H7 (cell line): ENCODE measurements at regions not wholly inside any gene's neighbourhood (a gene's known extent, or its start where the extent isn't known, plus 50 kb on each side); places are given as distances from the start of the nearest gene placed in this dataset.

Experiments
- DNase-seq: peaks from one replicate; pipeline ENCODE4 v3.0.0; 2012
- H3K27me3 ChIP-seq: 2 replicates; pipeline ENCODE4 v1.6.0; 2011; ENCODE audit warnings: mild to moderate bottlenecking, low read length; ENCODE audit not compliant: control insufficient read depth, insufficient read depth
- H3K36me3 ChIP-seq: replicated peaks from 2 replicates; pipeline ENCODE4 v1.5.1; 2011; ENCODE audit warnings: low read length; ENCODE audit not compliant: control insufficient read depth, insufficient read depth
- H3K4me3 ChIP-seq: 2 replicates; pipeline ENCODE4 v1.5.1; 2011; ENCODE audit warnings: low read depth, mild to moderate bottlenecking, control low read depth, low read length, moderate library complexity; ENCODE audit not compliant: insufficient read depth

DNA sequence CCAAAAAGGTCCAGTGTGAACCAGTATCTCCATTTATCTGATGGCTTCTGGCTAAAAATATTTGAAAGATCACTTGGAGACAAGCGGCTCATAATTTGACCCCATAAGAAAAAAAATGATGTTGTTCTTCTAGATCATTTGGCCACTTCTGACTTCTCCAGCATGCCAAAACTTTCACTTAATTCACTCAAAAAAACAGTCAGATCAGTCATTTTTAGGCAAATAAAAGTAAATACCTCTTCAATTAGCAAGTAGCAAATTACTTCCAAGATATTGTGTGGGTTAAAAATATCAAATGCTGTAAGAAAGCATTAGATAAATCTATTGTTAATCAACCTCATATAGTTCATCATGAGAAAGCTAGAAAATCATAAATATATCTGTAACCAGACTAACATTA lies 106.0 kb downstream of the ZC3H11B start:
- no peak for DNase-seq
- Histone ChIP-seq H3K27me3 (no peaks in the 10 kb centered on the region), H3K36me3 (no peaks in the 10 kb centered on the region), H3K4me3 (no peak overlapping the region)

DNA sequence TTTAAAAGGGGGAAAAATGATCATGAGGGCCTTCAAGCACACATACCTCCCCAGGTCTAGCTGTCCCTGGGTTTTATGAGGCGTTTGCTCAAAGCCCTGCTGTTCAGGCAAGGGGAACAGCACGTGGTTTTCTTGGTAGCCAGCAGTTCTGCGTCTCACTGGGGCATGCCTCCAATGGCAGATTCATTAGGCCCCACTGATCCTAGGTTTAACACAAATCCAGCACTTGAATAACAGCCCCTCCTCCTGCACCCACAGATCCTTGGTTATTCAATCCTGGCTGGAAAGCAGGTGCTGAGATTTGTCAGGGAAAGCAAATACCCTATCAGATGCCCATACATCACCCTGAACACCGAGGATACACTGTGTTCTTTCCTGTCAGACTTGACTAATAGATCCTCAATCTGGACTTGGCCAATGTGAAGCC lies 106.4 kb downstream of the ZC3H11B start:
- H3K4me3 ChIP-seq = no peak overlapping the region
- no peaks in the 10 kb centered on the region for H3K27me3 ChIP-seq
- no peaks in the 10 kb centered on the region for H3K36me3 ChIP-seq
- no peak for DNase-seq

DNA sequence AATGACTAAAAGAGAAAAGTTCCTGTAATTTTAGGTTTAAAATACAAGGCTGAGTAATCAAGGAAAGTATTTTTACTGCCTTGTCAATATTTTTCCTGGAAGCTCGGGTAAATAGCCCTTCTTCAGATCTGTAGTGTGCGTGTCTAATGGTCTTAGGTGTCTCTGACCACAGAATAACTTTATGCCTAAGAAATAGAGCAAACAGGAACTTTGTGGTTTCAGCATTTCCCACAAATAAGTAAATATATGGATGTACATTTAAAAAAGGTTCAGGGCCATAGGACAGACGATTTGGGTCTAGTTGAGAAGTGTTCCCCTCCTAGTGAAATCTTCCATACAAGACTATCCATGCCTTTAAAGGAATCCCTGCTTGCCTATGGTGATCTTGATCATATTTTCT lies 107.0 kb downstream of the ZC3H11B start:
- Histone ChIP-seq H3K36me3 (no peaks in the 10 kb centered on the region), H3K4me3 (no peak overlapping the region), H3K27me3 (no peaks in the 10 kb centered on the region)
- no peak for DNase-seq

DNA sequence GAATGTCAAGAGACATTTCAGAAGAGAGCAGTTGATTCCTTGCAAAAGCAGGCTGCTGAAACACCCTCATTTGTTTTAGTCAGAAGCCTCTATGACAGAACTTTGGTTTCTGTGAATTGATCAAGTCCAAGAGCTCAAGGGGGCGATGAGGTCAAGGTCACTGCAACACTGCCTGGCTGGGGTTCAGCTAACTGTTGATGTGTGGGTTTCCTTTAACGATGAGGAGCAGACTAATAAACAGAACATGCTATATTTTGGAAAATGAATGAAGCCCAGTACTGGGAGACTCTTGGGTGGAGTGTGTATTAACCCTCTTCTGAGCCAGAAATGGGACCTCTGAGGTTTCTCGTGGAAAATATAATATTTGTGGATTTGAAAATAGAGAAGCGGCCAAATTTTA lies 109.3 kb downstream of the ZC3H11B start:
- Histone ChIP-seq H3K36me3 (no peaks in the 10 kb centered on the region), H3K4me3 (no peak overlapping the region), H3K27me3 (no peaks in the 10 kb centered on the region)
- DNase-seq = no peak

DNA sequence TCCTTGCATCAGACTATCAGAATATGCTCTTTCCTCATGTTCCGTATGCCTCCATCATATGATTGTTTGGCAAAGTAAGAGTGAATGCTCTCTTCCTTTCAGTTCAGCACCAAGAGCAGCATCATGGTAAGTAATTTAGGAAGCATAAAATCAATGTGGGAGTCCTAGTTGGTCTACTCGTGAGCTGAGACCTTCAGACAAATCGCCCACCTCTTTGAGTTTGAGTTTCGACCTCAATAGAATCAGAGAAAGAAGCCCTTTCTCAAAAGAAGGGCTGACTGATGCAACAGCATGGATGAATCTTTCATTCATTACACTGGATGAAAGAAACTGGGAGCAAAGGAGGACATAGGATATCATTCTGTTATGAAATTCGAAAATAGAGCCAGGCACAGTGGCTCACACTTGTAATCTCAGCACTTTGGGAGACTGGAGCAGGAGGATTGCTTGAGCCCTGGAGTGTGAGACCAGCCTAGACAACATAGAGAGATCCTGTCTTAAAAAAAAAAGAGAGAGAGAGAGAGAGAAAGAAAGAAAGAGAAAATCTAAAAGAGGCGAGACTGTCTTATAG lies 112.5 kb downstream of the ZC3H11B start:
- no peaks in the 10 kb centered on the region for H3K36me3 ChIP-seq
- H3K27me3 ChIP-seq = no peaks in the 10 kb centered on the region
- DNase-seq = no peak

DNA sequence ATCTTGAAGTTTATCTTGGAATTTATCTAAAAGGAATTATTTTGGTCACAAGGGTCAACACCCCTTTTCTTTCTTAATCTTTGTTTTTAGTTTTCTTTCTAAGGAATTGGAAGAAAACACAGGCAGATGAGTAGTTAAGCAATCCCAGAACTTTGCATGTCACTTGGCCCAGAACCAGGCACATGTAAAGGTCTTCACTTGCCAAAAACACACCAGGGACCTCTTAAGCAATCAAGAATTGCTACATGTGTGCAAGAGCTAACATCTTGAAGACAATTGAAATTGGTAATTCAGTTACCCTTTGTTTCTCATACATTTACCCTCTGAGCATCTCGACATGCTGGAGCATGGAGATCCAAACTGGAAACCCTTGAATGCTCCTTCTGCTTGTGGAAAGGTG lies 114.2 kb downstream of the ZC3H11B start:
- no peak for DNase-seq
- Histone ChIP-seq H3K27me3 (no peaks in the 10 kb centered on the region), H3K36me3 (no peaks in the 10 kb centered on the region), H3K4me3 (no peak overlapping the region)

More for the DNA sequence above, 112.5 kb downstream of the ZC3H11B start:
- no peak overlapping the region for H3K4me3 ChIP-seq

DNA sequence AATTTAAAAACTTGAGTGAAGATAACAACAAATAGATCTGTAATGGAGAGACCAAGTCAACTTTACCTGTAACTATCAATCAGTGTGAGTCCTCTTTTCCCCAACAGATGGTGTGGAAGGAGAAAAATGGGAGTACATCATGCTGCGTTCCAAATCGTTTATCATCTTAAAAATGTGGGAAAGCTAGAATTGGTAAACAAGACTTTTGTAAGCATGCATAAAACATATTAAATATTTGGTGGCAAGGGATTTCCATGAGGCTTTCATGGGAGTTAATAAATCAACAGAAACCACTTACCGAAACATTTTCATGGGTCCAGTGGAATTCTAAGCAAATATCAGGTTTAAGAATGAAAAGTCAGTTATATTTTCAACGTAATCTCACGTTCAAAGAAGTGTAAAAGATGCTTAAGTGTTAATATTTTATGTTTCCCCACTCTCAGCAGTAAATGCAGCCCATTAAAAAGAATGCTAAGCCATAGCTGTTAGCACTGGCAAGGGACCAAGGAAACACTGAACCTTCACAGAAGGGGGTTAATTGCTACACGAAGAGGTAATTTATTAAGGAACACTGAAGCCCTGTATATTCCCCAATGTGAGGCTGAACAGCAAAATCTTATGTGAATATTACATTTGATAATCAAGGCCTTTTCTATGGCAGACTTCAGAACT lies 117.0 kb downstream of the ZC3H11B start:
- DNase-seq = no peak
- no peaks in the 10 kb centered on the region for H3K36me3 ChIP-seq
- H3K27me3 ChIP-seq = no peaks in the 10 kb centered on the region
- H3K4me3 ChIP-seq = no peak overlapping the region

DNA sequence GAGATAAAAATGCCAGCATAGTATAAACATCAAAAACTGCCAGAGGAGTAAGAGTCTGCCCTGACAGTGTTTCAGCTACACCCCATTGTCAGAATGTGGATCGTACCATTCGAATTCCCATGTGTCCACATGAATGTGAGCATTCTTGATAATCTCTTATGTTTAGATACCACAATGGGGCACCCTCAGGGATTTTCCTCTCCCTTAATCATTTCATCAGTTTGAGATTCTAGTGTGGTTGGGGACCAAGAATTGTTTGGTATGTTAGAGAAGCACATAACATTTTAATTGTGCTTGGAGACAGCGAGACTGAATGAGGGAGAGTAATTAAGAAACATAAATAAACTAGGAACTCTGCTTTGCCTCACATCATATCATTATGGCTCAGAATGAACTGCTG lies 120.2 kb downstream of the ZC3H11B start:
- Histone ChIP-seq H3K27me3 (no peaks in the 10 kb centered on the region), H3K4me3 (no peak overlapping the region), H3K36me3 (no peaks in the 10 kb centered on the region)
- no peak for DNase-seq

DNA sequence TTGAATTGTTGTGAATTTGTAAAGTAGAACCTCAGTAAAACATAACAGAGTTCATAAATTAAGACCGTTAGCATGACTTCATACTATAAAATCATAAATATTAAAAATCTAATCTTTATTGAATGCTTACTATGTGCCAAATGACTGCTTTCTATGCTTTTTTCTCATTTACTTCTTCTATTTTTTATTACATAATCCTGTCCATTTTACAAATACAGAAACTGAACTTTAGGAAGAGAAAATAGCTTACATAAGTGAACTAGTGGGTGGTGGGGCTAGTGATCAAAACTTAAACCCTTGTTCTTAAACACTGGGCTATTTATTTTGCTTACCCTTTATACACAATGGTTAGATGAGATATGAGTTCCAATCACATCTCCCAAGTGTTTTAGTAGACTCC lies 122.3 kb downstream of the ZC3H11B start:
- H3K4me3 ChIP-seq = no peak overlapping the region
- H3K27me3 ChIP-seq = no peaks in the 10 kb centered on the region
- no peak for DNase-seq
- no peaks in the 10 kb centered on the region for H3K36me3 ChIP-seq

DNA sequence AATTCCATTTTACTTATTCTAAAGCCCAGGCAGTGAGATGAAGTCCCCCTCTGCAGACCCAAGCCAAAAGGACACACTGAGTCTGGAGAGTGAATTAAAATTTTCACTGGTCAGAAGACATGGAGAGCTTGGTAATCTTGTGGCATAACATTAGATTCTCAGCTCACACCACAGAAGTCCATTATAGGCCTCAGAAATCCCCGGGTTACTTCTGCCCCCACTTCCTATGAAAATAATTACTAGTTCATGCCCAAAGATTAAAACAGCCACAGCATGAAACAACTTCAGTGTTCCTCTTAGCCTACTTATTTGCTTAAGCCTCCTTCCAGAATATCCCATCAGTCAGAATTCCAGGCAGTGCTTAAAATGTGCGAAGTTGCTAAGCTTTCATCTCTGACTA lies 123.3 kb downstream of the ZC3H11B start:
- H3K36me3 ChIP-seq = no peaks in the 10 kb centered on the region
- no peaks in the 10 kb centered on the region for H3K27me3 ChIP-seq
- no peak for DNase-seq
- no peak overlapping the region for H3K4me3 ChIP-seq

DNA sequence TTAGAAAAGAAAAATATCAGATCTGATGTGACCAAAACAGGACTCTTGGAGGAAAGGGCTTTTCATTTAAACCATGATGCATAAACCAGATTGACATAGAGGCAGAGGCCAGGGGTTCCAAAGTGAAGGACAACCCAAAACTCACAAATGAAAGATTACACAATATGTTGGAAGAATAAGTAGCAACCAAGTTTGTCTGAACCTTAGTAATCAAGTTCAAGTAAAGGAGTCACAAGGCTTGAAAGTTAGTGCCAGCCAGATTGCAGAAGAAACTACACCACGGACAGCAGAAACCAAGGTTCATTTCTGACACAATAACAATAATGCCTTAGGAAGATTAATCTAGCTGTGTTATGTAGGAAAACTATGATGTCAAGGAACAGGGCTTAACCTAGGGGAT lies 124.6 kb downstream of the ZC3H11B start:
- Histone ChIP-seq H3K27me3 (no peaks in the 10 kb centered on the region), H3K36me3 (no peaks in the 10 kb centered on the region), H3K4me3 (no peak overlapping the region)
- no peak for DNase-seq

DNA sequence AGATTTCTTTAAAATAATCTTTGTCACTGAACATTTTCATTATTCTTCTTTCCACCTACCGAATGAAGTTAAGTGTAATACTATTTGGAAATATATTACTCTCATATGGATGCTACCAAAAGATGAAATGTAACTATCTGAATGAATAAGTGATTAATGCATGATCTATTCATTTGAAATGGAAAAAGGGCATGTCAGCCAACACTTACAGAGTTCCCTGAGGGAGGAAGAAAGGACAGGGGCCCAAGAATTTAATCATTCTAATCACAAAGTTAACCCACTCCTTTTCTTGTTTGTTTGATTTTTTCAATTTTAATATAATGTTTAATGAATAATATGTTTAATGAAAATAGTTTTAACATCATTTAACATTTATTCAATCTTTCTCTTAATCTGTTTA lies 129.4 kb downstream of the ZC3H11B start:
- no peak for DNase-seq
- H3K27me3 ChIP-seq = no peaks in the 10 kb centered on the region
- no peaks in the 10 kb centered on the region for H3K36me3 ChIP-seq

DNA sequence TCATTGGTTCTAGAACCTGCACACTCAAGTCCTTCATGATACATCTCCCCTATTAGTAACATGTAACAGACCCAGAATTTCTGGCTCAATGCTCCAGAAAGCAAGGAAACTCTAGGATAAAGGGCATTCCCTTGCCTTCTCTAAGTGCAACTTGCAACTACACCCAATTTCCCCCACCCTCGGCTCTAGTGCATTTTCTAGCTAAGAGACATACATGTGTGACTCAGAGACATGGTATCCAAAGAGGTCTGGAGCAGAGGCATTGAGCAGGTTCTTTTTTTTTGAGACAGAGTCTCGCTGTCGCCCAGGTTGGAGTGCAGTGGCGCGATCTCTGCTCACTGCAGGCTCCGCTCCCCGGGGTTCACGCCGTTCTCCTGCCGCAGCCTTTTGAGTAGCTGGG lies 132.9 kb downstream of the ZC3H11B start:
- Histone ChIP-seq H3K4me3 (no peak overlapping the region), H3K36me3 (no peaks in the 10 kb centered on the region), H3K27me3 (no peaks in the 10 kb centered on the region)
- DNase-seq = no peak

More for the DNA sequence above, 129.4 kb downstream of the ZC3H11B start:
- H3K4me3 ChIP-seq = no peak overlapping the region

DNA sequence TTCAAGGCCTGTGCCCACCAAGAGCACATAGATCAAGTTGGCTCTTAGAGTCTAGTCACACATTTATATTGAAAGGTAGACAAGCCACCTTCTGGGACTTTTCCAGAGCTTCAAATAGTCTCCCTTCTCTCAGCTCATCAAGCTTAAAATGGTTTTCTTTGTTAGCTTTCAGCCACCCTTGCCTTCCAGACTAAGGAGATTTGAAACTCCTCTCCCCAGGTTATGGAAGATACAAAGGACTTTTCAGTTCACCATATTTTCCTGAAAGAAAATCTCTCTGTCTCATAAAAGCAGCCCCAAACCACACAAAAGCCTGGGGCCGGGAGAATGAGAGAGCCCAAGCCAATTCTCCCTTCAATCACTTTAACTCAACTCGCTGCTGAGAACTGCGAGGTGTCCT lies 134.1 kb downstream of the ZC3H11B start:
- no peaks in the 10 kb centered on the region for H3K27me3 ChIP-seq
- no peak for DNase-seq
- no peaks in the 10 kb centered on the region for H3K36me3 ChIP-seq
- no peak overlapping the region for H3K4me3 ChIP-seq

DNA sequence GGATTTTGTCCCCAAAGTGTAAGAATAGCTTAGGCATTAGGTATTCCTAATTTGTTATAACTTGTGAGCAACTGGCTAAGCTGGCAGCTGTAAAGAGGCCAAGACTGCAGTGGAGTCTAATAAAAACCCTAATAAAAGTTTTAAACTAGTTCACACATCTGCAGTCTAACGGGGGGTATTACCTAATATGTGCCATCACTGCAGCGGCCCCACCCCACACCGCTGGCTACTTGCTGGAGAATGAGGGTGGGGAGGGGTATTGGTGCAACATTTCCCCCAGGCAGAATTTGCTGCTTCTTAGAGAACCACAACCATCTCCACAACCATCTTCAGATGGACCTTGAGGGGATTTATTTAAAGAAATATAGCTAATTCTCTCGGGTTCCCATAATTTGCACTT lies 135.0 kb downstream of the ZC3H11B start:
- Histone ChIP-seq H3K36me3 (no peaks in the 10 kb centered on the region), H3K27me3 (no peaks in the 10 kb centered on the region), H3K4me3 (no peak overlapping the region)
- no peak for DNase-seq

DNA sequence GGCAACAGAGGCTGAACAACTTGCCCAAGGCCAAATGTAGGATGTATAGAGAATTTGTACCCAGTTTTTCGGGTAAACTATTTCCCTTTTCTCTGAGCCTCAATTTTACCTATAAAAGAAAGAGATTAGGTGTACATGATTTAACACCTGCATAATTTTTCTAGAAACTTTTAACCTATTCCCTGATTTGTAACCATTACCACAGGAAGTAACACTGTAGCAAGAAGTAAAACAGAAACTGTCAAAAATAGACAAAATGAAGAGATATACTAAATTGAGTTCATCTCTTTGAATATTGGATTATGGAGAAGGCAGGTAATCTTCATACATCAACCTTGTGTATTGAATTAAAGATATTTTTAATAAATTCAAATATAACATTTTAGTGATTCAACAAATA lies 136.2 kb downstream of the ZC3H11B start:
- DNase-seq = no peak
- Histone ChIP-seq H3K27me3 (no peaks in the 10 kb centered on the region), H3K36me3 (no peaks in the 10 kb centered on the region), H3K4me3 (no peak overlapping the region)
